Right forelimb (tissue), 1 donor: ENCODE measurements at regions not wholly inside any gene's neighbourhood (a gene's known extent, or its start where the extent isn't known, plus 50 kb on each side); places are given as distances from the start of the nearest gene placed in this dataset.
"Not testable (repeated sequence)": the region's sequence is repeated elsewhere in the genome, so short reads cannot be mapped to it uniquely, and the experiment has no call there.

ENCODE experiments used
- DNase-seq: peaks from one replicate; pipeline ENCODE4 v3.0.0-alpha.2; 2018

GRCh38 chr3:159280386-159281191 lies 478.7 kb downstream of the MFSD1 start:
- DNase-seq: no peak

DNA sequence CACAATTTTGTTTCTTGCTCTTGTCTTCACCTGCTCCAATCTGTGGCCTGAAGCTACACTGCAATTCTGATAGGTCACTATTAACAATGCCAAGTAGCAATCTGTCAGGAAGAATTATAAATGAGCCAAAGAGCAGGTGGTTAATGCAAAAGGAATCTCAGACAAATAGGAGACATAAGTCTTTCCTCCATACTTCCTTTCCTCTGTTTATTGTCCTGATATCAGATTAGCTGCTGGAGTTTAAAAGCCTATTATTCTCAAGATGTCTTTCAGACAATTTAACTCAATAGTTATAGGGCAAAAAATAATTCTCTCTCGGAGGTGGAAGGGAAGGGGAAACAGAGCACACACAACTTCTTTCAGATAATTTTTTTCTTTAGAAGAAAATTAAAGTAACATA lies 491.6 kb downstream of the MFSD1 start:
- no peak for DNase-seq

DNA sequence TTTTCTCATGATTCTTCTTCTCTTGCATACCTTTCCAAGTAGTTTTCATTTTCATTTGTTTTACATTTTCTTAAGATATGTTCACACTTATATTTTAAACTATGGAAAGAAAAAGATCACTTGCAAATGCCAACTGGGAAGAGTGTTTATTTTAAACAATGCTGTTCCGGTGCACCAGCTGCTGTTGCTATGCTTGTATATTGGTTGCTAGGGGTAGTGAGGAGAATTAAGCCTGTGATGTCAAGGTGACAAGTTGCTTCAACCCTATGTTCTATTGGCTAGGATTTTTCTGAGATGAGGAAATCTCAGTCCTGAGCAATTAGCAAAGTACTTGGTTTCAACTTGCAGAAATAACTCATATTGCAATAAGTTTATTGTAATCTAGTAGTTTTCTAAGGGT lies 500.1 kb downstream of the MFSD1 start:
- DNase-seq: no peak

DNA sequence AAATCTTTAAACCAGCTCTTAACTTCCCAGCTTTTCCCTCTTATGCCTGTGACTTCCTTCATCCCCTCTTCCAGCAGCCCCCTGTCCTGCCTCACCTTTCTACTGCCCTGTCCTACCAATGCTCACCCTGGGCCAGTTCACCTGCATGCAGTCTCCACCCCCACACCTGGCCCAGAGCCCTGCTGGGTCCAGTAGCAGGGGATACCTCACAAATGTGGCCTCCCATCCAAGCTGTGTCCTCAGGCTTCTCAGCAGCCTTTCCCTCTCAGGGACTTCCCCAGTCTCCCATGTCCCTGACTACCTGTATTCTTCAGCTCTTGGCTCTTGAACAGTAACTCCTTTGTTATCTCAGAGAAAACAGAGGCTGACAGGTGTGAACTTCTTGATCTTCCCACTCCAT lies 503.2 kb downstream of the MFSD1 start:
- DNase-seq: no peak

GRCh38 chr3:159316706-159317105 lies 514.9 kb downstream of the MFSD1 start:
- not testable (repeated sequence) for DNase-seq

GRCh38 chr3:159319156-159319555 lies 517.3 kb downstream of the MFSD1 start:
- DNase-seq: no peak

- no peak for DNase-seq
These were observed 520.6 kb downstream of the MFSD1 start for GRCh38 chr3:159322322-159322939.

GRCh38 chr3:159323848-159324247 lies 522.0 kb downstream of the MFSD1 start:
- DNase-seq: no peak

- no peak for DNase-seq
These were observed 525.1 kb downstream of the MFSD1 start for GRCh38 chr3:159326998-159327397.

GRCh38 chr3:159332535-159333099 lies 530.8 kb downstream of the MFSD1 start:
- DNase-seq: no peak

- no peak for DNase-seq
These were observed 537.3 kb downstream of the MFSD1 start for GRCh38 chr3:159339131-159339530.

DNA sequence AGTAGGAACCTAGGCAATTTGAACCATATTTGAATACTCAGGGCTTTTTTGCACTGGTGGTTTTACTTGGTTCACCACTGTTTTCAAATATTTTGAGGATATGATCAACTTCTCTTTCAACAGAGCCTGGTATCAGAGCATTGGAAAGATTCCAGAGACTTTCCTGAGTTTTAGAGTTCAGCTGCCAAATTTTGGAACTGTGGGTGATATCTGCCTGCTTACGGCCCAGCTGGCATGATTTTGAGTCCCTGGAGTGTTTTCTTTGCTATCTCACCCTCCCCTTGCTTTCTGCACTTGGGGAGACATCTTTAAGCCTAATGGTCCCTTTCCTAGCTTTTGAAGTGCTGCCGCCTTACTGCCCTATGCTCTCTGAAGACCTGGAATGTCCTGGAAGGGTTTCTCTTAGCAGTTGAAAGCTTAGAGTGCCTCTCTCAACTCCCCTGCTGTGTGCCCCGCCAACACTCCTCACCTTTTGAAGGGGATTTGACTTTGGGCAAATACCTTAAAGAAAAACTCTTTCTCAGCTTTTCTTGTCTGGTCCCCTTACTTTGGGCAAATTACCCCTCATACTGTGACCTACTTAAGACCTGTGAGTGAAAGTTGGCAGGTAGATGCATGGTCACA lies 539.1 kb downstream of the MFSD1 start:
- DNase-seq: no peak

GRCh38 chr3:159346271-159346903 lies 544.5 kb downstream of the MFSD1 start:
- no peak for DNase-seq

DNA sequence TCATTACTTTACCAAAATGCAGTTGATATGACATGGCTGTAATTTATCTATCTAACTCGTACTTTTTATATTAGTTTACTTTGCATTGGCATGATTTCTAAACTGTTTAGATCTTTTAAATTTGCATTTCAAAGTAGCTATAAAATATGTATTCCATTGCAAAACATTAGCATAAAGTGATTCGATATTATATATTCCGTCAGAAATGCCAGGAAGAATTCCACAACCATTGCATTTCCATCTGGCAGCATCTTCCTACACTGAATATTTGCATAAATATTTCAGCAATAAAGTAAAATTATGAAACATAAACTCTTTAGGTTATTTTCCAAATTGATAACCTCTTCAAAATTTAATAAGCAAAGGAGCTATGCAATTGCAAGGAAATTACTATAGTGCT lies 546.6 kb downstream of the MFSD1 start:
- no peak for DNase-seq

DNA sequence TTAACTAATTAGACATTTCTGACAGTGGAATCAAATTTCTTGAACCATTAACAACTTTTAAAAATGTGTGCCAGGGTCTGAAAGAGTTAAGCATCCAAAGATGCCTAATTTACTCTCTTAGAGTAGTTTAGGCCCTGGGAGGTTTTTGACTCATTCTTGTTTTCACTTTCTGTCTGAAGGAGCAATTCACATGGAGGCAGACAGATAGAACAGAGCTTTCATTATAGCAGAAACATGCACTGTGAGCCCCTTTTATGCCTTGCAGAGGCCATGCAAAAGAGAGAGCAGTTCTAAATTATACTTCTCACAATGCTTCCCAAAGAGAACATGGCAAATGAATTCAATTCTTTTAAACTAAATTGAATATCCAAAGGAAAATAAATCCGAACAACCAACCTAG lies 554.8 kb downstream of the MFSD1 start:
- DNase-seq: no peak

GRCh38 chr3:159364511-159364910 lies 562.7 kb downstream of the MFSD1 start:
- no peak for DNase-seq

- DNase-seq: no peak
These were observed 564.6 kb downstream of the MFSD1 start for GRCh38 chr3:159366476-159366875.

GRCh38 chr3:159371961-159372360 lies 570.1 kb downstream of the MFSD1 start:
- DNase-seq: no peak

DNA sequence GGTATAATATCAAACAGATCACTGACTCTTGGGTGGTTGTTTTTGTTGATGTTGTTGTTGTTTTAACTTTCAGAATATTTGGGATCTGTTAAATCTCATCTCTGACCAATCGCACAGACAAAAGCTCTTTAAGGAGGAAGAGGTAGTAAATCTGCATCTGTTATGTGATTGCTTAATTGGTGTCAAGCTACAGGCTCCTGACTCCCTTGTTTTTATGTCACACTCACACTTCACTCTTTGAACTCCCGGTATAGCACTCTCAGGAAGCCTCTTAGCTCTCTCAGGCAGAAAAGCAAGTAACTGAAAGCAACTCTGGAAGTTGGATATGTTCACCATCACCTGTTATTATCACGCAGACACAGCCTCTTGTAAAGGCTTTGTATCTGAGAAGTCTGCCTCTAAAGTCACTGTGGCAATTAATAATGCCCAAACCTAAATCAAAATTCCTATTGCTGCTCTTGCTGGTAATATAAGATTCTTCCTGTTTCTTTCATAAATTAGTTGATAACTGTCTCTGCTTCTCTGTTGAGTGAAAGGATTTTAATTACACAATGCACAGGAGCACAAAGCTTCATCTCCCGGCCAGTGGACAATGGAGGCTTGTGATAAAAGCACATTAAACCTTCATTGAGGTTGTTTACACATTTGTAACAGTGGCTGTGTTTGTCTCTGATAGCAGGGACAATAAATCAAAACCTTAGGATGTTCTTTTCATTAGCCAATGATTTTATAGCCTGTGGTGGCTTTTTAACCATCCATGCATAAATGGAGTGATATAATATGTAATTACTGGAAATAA lies 576.7 kb downstream of the MFSD1 start:
- DNase-seq: no peak

DNA sequence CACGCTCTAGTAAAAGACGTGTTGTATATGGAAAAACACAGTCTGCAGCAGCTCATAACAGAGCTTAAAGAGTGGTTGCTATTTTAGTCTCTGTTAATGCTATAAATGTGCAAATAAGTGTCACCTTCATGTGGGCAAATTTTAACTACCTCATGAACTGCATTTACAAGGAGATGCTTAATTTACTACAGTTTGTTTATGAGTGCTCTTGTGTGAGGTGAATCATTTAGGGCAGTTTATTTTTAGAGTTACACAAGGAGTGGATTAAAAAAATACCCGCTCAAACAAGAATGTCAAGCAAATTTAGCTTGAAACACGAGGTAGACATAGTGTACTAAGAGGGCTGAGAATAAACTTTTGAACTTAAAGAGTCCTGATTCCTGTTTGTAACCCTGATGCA lies 579.0 kb downstream of the MFSD1 start:
- no peak for DNase-seq

GRCh38 chr3:159390656-159391212 lies 588.9 kb downstream of the MFSD1 start:
- no peak for DNase-seq

DNA sequence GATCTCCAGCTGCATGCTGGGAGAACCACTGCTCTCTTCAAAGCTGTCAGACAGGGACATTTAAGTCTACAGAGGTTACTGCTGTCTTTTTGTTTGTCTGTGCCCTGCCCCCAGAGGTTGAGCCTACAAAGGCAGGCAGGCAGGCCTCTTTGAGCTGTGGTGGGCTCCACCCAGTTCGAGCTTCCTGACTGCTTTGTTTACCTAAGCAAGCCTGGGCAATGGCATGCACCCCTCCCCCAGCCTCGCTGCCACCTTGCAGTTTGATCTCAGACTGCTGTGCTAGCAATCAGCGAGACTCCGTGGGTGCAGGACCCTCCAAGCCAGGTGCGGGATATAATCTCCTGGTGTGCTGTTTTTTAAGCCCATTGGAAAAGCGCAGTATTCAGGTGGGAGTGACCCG lies 591.0 kb upstream of the IL12A start:
- not testable (repeated sequence) for DNase-seq
